OCI-LY7 (cell line): ENCODE measurements at regions not wholly inside any gene's neighbourhood (a gene's known extent, or its start where the extent isn't known, plus 50 kb on each side); places are given as distances from the start of the nearest gene placed in this dataset.

Experiments
- BruUV-seq: library from RNA; stranded (reverse); fragments of 400-500 nt; replicated peaks from 2 replicates; lab custom pipeline; 2021; lab: Mats Ljungman, UMichigan
- CTCF ChIA-PET: fragments of 300-600 bp; sonication (Branson Sonifier 250); formaldehyde crosslinking; loops from one replicate; lab custom pipeline; 2022; ENCODE audit warnings: antibody characterized with exemption; ENCODE audit not compliant: unreplicated experiment; lab: Charles Lee
- POLR2A ChIA-PET: fragments of 300-600 bp; sonication (Branson Sonifier 250); formaldehyde crosslinking; loops from one replicate; lab custom pipeline; 2022; ENCODE audit warnings: antibody characterized with exemption; lab: Charles Lee
- DNase-seq: peaks from one replicate; pipeline ENCODE4 v3.0.0-alpha.2; 2015; ENCODE audit warnings: low spot score
- H2AFZ ChIP-seq: fragments of 200-600 bp; sonication (generic), shearing (Covaris generic); 2 replicates; pipeline ENCODE4 v1.6.1; 2014; ENCODE audit warnings: mild to moderate bottlenecking, antibody characterized with exemption, low read length, moderate library complexity
- H3K27ac ChIP-seq: fragments of 200-600 bp; sonication (generic); 2 replicates; pipeline ENCODE4 v1.5.1; 2014; ENCODE audit warnings: mixed run types, low read depth, mild to moderate bottlenecking, moderate library complexity, low read length, inconsistent platforms; ENCODE audit not compliant: poor library complexity, severe bottlenecking
- H3K36me3 ChIP-seq: fragments of 200-600 bp; sonication (generic); 2 replicates; pipeline ENCODE4 v1.6.1; 2014; ENCODE audit warnings: mild to moderate bottlenecking, antibody characterized with exemption, low read length, moderate library complexity, mixed read lengths; ENCODE audit not compliant: insufficient read depth
- H3K4me1 ChIP-seq: fragments of 200-600 bp; sonication (generic); 2 replicates; pipeline ENCODE4 v1.5.1; 2014; ENCODE audit warnings: mild to moderate bottlenecking, low read length; ENCODE audit not compliant: insufficient read depth, poor library complexity, severe bottlenecking
- H3K4me2 ChIP-seq: fragments of 200-600 bp; sonication (generic); 2 replicates; pipeline ENCODE4 v1.6.1; 2014; ENCODE audit warnings: mild to moderate bottlenecking, low read length
- H3K4me3 ChIP-seq: fragments of 200-600 bp; sonication (generic); 2 replicates; pipeline ENCODE4 v1.5.1; 2014; ENCODE audit warnings: mild to moderate bottlenecking, low read depth, low read length; ENCODE audit not compliant: poor library complexity, severe bottlenecking
- H3K79me2 ChIP-seq: fragments of 200-600 bp; sonication (generic); 2 replicates; pipeline ENCODE4 v1.6.1; 2016; ENCODE audit warnings: low read depth, mild to moderate bottlenecking, low read length, moderate library complexity, mixed read lengths; ENCODE audit not compliant: insufficient read depth
- H3K9me2 ChIP-seq: fragments of 200-600 bp; sonication (generic); 2 replicates; pipeline ENCODE4 v1.6.1; 2016; ENCODE audit warnings: mild to moderate bottlenecking, low read length, mixed read lengths; ENCODE audit not compliant: insufficient read depth
- H3K9me3 ChIP-seq: fragments of 200-600 bp; sonication (generic); 2 replicates; pipeline ENCODE4 v1.6.1; 2014; ENCODE audit warnings: mild to moderate bottlenecking, mixed run types, low read length, mixed read lengths
- H4K20me1 ChIP-seq: fragments of 200-600 bp; sonication (generic); 2 replicates; pipeline ENCODE4 v1.6.1; 2014; ENCODE audit warnings: mild to moderate bottlenecking, antibody characterized with exemption, low read length, moderate library complexity, mixed read lengths; ENCODE audit not compliant: insufficient read depth
- CTCF ChIP-seq: fragments of 200-600 bp; sonication (generic); conservative IDR thresholded peaks from 2 replicates; pipeline ENCODE4 v1.5.1; 2014; ENCODE audit warnings: mild to moderate bottlenecking, antibody characterized with exemption, low read length, moderate library complexity, mixed read lengths
- EZH2phosphoT487 ChIP-seq: fragments of 200-600 bp; sonication (generic); IDR thresholded peaks from 2 replicates; pipeline ENCODE4 v1.6.1; 2018; ENCODE audit warnings: low read depth, borderline replicate concordance, mild to moderate bottlenecking, mixed run types, antibody characterized with exemption, low read length, moderate library complexity, mixed read lengths
- intact Hi-C: fragments of 100-400 bp; cut with micrococcal nuclease; formaldehyde crosslinking; loops from one replicate; pipeline ENCODE4 v1.10.0; 2022; ENCODE audit not compliant: unreplicated experiment

- Histone ChIP-seq H2AFZ (no peak overlapping the region), H3K9me2 (no peaks in the 10 kb centered on the region), H3K27ac (no peak overlapping the region), H4K20me1 (no peaks in the 10 kb centered on the region), H3K79me2 (no peaks in the 10 kb centered on the region), H3K36me3 (no peaks in the 10 kb centered on the region), H3K4me1 (no peaks in the 10 kb centered on the region), H3K9me3 (no peaks in the 10 kb centered on the region), H3K4me2 (no peak overlapping the region), H3K4me3 (no peak overlapping the region)
- POLR2A ChIA-PET: no interaction called here
- peak; percentile 1 for DNase-seq
- CTCF ChIA-PET: no interaction called here
- TF ChIP-seq CTCF (peak; percentile 48), EZH2phosphoT487 (no peak)
- no TSS peak for BruUV-seq
- intact Hi-C loops: no loop called here
Observed at GRCh38 chrX:117743469-117744251, 372.9 kb downstream of the KLHL13 start.

- intact Hi-C loops: no loop called here
- H2AFZ ChIP-seq: no peak overlapping the region
- ChIA-PET POLR2A (no interaction called here), CTCF (no interaction called here)
- no peaks in the 10 kb centered on the region for H3K9me2 ChIP-seq
- DNase-seq: no peak
- TF ChIP-seq EZH2phosphoT487 (no peak), CTCF (no peak)
- no peak overlapping the region for H3K27ac ChIP-seq
- no peaks in the 10 kb centered on the region for H3K79me2 ChIP-seq
- no peak overlapping the region for H3K4me3 ChIP-seq
- BruUV-seq: no TSS peak
- no peaks in the 10 kb centered on the region for H3K36me3 ChIP-seq
- H3K4me2 ChIP-seq: no peak overlapping the region
- H3K9me3 ChIP-seq: no peaks in the 10 kb centered on the region
- no peaks in the 10 kb centered on the region for H4K20me1 ChIP-seq
- H3K4me1 ChIP-seq: no peaks in the 10 kb centered on the region
Observed at GRCh38 chrX:117713411-117713810, 403.2 kb downstream of the KLHL13 start.

GRCh38 chrX:117711782-117712181 is 404.8 kb downstream of the KLHL13 start:
- POLR2A ChIA-PET: interaction anchor here (0.6 kb wide), 1 partner anchor 33 kb away, joined by 3 read pairs; no protein-coding TSS in a partner anchor
- intact Hi-C loops: no loop called here
- no TSS peak for BruUV-seq

More at GRCh38 chrX:117711782-117712181, 404.8 kb downstream of the KLHL13 start:
- no peaks in the 10 kb centered on the region for H3K9me2 ChIP-seq
- no peaks in the 10 kb centered on the region for H4K20me1 ChIP-seq
- no peak overlapping the region for H3K27ac ChIP-seq
- DNase-seq: no peak
- H3K36me3 ChIP-seq: no peaks in the 10 kb centered on the region
- no peaks in the 10 kb centered on the region for H3K4me1 ChIP-seq
- no peaks in the 10 kb centered on the region for H3K79me2 ChIP-seq
- TF ChIP-seq CTCF (no peak), EZH2phosphoT487 (no peak)
- no peak overlapping the region for H3K4me2 ChIP-seq
- H3K4me3 ChIP-seq: no peak overlapping the region
- CTCF ChIA-PET: no interaction called here
- no peak overlapping the region for H2AFZ ChIP-seq
- H3K9me3 ChIP-seq: no peaks in the 10 kb centered on the region
